IgD-negative memory B cell (primary cell): ENCODE measurements at regions not wholly inside any gene's neighbourhood (a gene's known extent, or its start where the extent isn't known, plus 50 kb on each side); places are given as distances from the start of the nearest gene placed in this dataset.
"Not testable (repeated sequence)": the region's sequence is repeated elsewhere in the genome, so short reads cannot be mapped to it uniquely, and the experiment has no call there.

Experiments used
- H3K27ac Mint-ChIP-seq, 3 donors: one replicate each; pipeline ENCODE4 v1.8.0; 2020 to 2022; ENCODE audit warnings: mild to moderate bottlenecking in 3 of 3, mixed read lengths in 3 of 3, moderate library complexity in 1 of 3
- H3K27me3 Mint-ChIP-seq: one replicate; pipeline ENCODE4 v1.8.0; 2021; ENCODE audit warnings: mixed read lengths
- H3K36me3 Mint-ChIP-seq: one replicate; pipeline ENCODE4 v1.8.0; 2020; ENCODE audit warnings: mild to moderate bottlenecking, mixed read lengths
- H3K4me1 Mint-ChIP-seq, 3 donors: one replicate each; pipeline ENCODE4 v1.8.0; 2020 to 2022; ENCODE audit warnings: mixed read lengths in 3 of 3, mild to moderate bottlenecking in 1 of 3
- H3K4me3 Mint-ChIP-seq, 4 donors: one replicate each; pipeline ENCODE4 v1.8.0; 2020 to 2022; ENCODE audit warnings: mild to moderate bottlenecking in 4 of 4, mixed read lengths in 4 of 4, moderate library complexity in 3 of 4
- H3K9me3 Mint-ChIP-seq, 3 donors: one replicate each; pipeline ENCODE4 v1.8.0; 2020 to 2021; ENCODE audit warnings: mixed read lengths in 3 of 3, mild to moderate bottlenecking in 1 of 3

- H3K27ac Mint-ChIP-seq = no peak overlapping the region
- no peaks in the 10 kb centered on the region for H3K4me1 Mint-ChIP-seq
- no peaks in the 10 kb centered on the region for H3K27me3 Mint-ChIP-seq
- peaks cover 3 to 16% (median 6%) of the 10 kb centered on the region in 3 donors for H3K9me3 Mint-ChIP-seq
- no peak overlapping the region for H3K4me3 Mint-ChIP-seq
- H3K36me3 Mint-ChIP-seq = peaks cover 1% of the 10 kb centered on the region
Observed at GRCh38 chr10:81426722-81427121, 448.3 kb upstream of the NRG3 start.

- Mint-ChIP-seq H3K4me3 (no peak overlapping the region), H3K27me3 (no peaks in the 10 kb centered on the region), H3K9me3 (peaks cover 3 to 21% (median 6%) of the 10 kb centered on the region in 3 donors), H3K36me3 (peaks cover 1% of the 10 kb centered on the region), H3K4me1 (no peaks in the 10 kb centered on the region), H3K27ac (no peak overlapping the region)
Observed at GRCh38 chr10:81428456-81429134, 446.4 kb upstream of the NRG3 start.

GRCh38 chr10:81439445-81439844 is 435.5 kb upstream of the NRG3 start:
- H3K4me1 Mint-ChIP-seq = no peaks in the 10 kb centered on the region
- peaks cover 2 to 14% (median 2%) of the 10 kb centered on the region in 3 donors for H3K9me3 Mint-ChIP-seq
- no peaks in the 10 kb centered on the region for H3K36me3 Mint-ChIP-seq
- no peak overlapping the region for H3K27ac Mint-ChIP-seq
- H3K4me3 Mint-ChIP-seq = no peak overlapping the region
- H3K27me3 Mint-ChIP-seq = no peaks in the 10 kb centered on the region

GRCh38 chr10:81441624-81442023 is 433.4 kb upstream of the NRG3 start:
- not testable (repeated sequence) for H3K4me3 Mint-ChIP-seq, H3K4me1 Mint-ChIP-seq, H3K36me3 Mint-ChIP-seq, H3K27ac Mint-ChIP-seq, H3K27me3 Mint-ChIP-seq
- peaks cover 0 to 16% (median 2%) of the 10 kb centered on the region in 3 donors for H3K9me3 Mint-ChIP-seq

DNA sequence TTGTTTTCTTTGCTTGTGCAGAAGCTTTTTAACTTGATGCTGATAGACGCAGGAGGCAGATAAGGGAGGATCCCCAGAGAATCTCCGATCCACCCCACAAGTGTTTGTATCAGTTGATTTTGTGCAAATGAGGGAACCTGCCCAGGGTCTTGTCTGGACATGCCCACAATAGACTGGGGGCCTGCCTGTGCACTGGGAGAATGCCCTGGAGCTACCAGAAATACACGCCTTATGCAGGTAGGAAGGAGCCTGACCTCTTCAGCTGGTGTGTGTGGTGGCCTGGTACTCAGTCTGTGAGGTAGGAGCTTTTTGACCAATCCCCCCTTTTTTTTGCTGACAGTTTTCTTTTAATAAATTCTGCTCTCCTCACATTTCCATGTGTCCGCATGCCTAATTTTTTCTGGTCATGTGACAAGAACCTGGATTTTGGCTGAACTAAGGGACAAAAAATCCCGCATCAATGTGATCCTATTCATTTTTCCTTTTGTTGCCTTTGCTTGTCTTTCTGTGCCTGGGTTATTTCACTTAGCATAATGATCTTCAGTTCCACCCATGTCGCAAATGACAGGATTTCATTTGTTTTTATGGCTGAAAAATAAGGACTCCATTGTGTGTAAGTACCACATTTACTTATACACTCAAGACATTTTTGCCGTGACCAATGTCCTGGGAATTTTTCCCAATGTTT is 430.6 kb upstream of the NRG3 start:
- no peaks in the 10 kb centered on the region for H3K4me1 Mint-ChIP-seq
- H3K27me3 Mint-ChIP-seq = no peaks in the 10 kb centered on the region
- H3K4me3 Mint-ChIP-seq = no peak overlapping the region
- H3K9me3 Mint-ChIP-seq = peaks cover 0 to 16% (median 4%) of the 10 kb centered on the region in 3 donors
- no peak overlapping the region for H3K27ac Mint-ChIP-seq
- no peaks in the 10 kb centered on the region for H3K36me3 Mint-ChIP-seq

DNA sequence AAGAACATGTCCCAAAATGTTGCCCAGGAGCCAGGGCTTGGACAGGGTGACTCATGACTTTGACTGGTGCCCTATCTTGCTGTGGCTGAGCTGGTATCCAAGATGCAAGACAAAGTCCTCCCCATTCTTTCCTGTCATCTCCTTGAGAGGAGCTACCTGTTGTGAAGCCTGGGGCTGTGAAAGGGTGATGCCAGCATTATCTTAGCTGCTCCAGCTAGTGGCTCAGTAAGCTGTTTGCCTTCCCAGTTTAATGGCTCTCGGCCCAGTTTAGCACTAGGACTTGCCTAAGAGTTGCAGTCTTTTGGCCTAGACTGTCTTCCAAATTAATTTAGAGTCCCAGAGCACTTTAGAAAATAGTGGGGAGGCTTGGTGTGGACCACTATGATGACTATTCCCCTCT is 424.3 kb upstream of the NRG3 start:
- H3K9me3 Mint-ChIP-seq = peaks cover 0 to 3% (median 2%) of the 10 kb centered on the region in 3 donors
- H3K27me3 Mint-ChIP-seq = no peaks in the 10 kb centered on the region
- H3K4me1 Mint-ChIP-seq = no peaks in the 10 kb centered on the region
- H3K27ac Mint-ChIP-seq = no peak overlapping the region
- no peak overlapping the region for H3K4me3 Mint-ChIP-seq
- H3K36me3 Mint-ChIP-seq = no peaks in the 10 kb centered on the region

DNA sequence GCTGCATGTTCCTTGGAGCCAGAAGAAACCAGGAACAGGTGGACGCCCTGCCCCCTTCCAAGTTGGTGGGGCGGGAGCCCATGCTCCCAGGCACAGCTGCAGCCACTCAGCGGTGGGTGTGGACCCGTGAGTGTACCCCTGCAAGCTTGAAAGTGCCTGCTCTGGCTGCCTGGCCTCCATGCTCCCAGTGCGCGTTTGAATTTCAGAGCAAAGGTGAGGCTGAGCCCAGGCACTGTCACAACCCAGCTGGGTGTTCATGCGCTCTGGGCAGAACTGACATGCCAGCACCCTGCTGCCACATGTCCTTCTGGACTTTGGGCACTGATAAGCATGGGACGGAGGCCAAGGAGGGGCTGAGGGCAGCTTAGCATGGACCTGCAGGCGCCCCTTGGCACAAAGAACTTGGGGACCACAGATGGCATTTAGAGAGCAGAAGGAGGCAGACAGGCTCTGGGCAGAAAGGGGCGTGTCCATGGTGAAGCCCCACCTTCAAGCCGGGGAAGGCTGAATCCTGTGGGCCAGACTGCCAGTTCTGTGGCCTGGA is 402.0 kb upstream of the NRG3 start:
- no peaks in the 10 kb centered on the region for H3K27me3 Mint-ChIP-seq
- no peak overlapping the region for H3K27ac Mint-ChIP-seq
- peaks cover 0 to 4% (median 4%) of the 10 kb centered on the region in 3 donors for H3K9me3 Mint-ChIP-seq
- no peaks in the 10 kb centered on the region for H3K4me1 Mint-ChIP-seq
- no peaks in the 10 kb centered on the region for H3K36me3 Mint-ChIP-seq
- no peak overlapping the region for H3K4me3 Mint-ChIP-seq

DNA sequence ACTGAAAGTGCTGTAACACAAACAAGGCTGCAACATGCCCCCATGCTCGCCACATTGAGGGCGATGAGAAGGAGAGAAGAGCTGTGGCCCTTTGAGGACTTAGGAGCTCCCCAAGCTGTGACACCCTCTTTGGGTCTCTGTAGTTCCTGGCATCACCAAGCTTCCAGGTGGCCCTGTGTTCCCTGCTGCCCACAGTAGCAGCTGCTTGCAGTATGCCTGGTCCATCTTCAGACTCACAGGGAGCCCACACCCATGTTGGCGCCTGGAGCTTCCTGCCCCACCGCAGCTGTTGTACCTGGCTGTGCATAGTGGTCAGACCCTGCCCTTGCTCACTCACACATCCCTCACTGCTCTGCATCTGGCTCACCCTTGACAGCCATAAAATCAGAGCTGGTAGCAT is 401.2 kb upstream of the NRG3 start:
- Mint-ChIP-seq H3K27me3 (no peaks in the 10 kb centered on the region), H3K27ac (no peak overlapping the region), H3K4me1 (no peaks in the 10 kb centered on the region), H3K9me3 (peaks cover 0 to 2% (median 0%) of the 10 kb centered on the region in 3 donors), H3K36me3 (no peaks in the 10 kb centered on the region), H3K4me3 (no peak overlapping the region)

GRCh38 chr10:81479316-81479715 is 395.7 kb upstream of the NRG3 start:
- no peaks in the 10 kb centered on the region for H3K27me3 Mint-ChIP-seq
- H3K36me3 Mint-ChIP-seq = no peaks in the 10 kb centered on the region
- H3K4me1 Mint-ChIP-seq = no peaks in the 10 kb centered on the region
- H3K4me3 Mint-ChIP-seq = no peak overlapping the region
- peaks cover 0 to 1% (median 0%) of the 10 kb centered on the region in 3 donors for H3K9me3 Mint-ChIP-seq
- no peak overlapping the region for H3K27ac Mint-ChIP-seq

GRCh38 chr10:81496626-81497025 is 378.4 kb upstream of the NRG3 start:
- no peaks in the 10 kb centered on the region for H3K27me3 Mint-ChIP-seq
- H3K4me1 Mint-ChIP-seq = peaks cover 0 to 1% (median 0%) of the 10 kb centered on the region in 3 donors
- peaks cover 0 to 9% (median 3%) of the 10 kb centered on the region in 3 donors for H3K9me3 Mint-ChIP-seq
- no peak overlapping the region for H3K27ac Mint-ChIP-seq
- H3K4me3 Mint-ChIP-seq = no peak overlapping the region
- peaks cover 2% of the 10 kb centered on the region for H3K36me3 Mint-ChIP-seq

DNA sequence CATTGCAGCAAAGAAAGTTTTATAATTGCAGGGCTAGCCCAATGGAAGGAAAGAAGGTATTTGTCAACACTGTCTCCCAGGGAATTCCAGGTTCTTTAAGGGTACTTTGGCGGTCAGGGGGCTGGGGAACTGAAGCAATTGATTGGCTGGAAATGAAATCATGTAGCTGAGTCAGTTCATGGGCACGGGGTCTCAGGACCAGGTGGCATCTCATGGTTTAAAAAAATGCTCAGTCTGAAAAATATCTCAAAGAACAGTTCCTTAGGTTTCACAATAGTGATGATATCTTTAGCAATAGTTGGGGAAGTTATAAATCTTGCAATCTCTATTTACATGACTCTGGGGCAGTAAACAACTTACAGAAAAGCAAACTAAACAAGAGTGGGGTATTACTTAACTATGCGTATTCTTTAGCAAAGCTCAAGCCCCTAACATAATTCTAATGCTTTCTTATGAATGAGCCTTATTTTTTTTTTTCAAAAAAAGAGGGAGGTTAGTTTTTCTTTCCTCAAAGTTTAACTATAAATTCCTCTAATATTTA is 376.9 kb upstream of the NRG3 start:
- no peaks in the 10 kb centered on the region for H3K4me1 Mint-ChIP-seq
- H3K4me3 Mint-ChIP-seq = no peak overlapping the region
- H3K27me3 Mint-ChIP-seq = no peaks in the 10 kb centered on the region
- peaks cover 0 to 4% (median 0%) of the 10 kb centered on the region in 3 donors for H3K9me3 Mint-ChIP-seq
- no peak overlapping the region for H3K27ac Mint-ChIP-seq
- H3K36me3 Mint-ChIP-seq = no peaks in the 10 kb centered on the region

DNA sequence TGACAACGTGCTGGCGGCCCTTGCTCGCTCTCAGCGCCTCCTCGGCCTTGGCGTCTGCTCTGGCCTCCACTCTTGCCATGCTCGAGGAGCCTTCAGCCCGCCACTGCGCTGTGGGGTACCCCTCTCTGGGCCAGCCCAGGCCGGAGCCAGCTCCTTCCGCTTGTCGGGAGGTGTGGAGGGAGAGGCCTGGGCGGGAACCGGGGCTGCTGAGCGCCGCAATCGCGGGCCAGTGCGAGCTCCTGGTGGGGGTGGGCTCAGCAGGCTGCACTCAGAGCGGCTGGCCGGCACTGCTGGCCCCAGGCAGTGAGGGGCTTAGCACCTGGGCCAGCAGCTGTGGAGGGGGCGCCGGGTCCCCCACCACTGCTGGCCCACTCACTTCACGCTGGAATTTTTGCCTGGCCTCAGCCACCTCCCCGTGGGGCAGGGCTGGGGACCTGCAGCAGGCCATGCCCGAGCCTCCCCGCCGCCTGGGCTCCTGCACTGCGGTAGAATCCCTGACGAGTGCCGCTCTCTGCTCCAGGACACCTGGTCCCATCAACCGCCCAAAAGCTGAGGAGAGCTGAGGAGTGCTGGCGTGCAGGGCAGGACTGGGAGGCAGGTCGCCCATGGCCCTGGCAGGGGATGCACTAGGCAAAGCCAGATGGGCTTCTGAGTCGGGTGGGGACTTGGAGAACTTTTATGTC is 372.2 kb upstream of the NRG3 start:
- H3K36me3 Mint-ChIP-seq = no peaks in the 10 kb centered on the region
- peaks cover 0 to 7% (median 0%) of the 10 kb centered on the region in 3 donors for H3K9me3 Mint-ChIP-seq
- H3K27me3 Mint-ChIP-seq = no peaks in the 10 kb centered on the region
- no peak overlapping the region for H3K27ac Mint-ChIP-seq
- no peak overlapping the region for H3K4me3 Mint-ChIP-seq
- H3K4me1 Mint-ChIP-seq = no peaks in the 10 kb centered on the region

- not testable (repeated sequence) for H3K27me3 Mint-ChIP-seq, H3K36me3 Mint-ChIP-seq, H3K4me1 Mint-ChIP-seq, H3K27ac Mint-ChIP-seq, H3K4me3 Mint-ChIP-seq
- H3K9me3 Mint-ChIP-seq = peaks cover 3 to 12% (median 4%) of the 10 kb centered on the region in 3 donors
Observed at GRCh38 chr10:81505777-81506176, 369.2 kb upstream of the NRG3 start.

- H3K4me1 Mint-ChIP-seq = no peaks in the 10 kb centered on the region
- peaks cover 0 to 6% (median 5%) of the 10 kb centered on the region in 3 donors for H3K9me3 Mint-ChIP-seq
- no peaks in the 10 kb centered on the region for H3K27me3 Mint-ChIP-seq
- H3K4me3 Mint-ChIP-seq = no peak overlapping the region
- no peak overlapping the region for H3K27ac Mint-ChIP-seq
- H3K36me3 Mint-ChIP-seq = no peaks in the 10 kb centered on the region
Observed at GRCh38 chr10:81514811-81515210, 360.2 kb upstream of the NRG3 start.

- H3K4me1 Mint-ChIP-seq = no peaks in the 10 kb centered on the region
- peak overlapping the region in 1 of 4 donors; percentile 25 for H3K4me3 Mint-ChIP-seq
- H3K36me3 Mint-ChIP-seq = no peaks in the 10 kb centered on the region
- peaks cover 0 to 10% (median 2%) of the 10 kb centered on the region in 3 donors for H3K9me3 Mint-ChIP-seq
- no peak overlapping the region for H3K27ac Mint-ChIP-seq
- H3K27me3 Mint-ChIP-seq = no peaks in the 10 kb centered on the region
Observed at GRCh38 chr10:81520688-81521087, 354.3 kb upstream of the NRG3 start.
